C4-2B (cell line): ENCODE measurements at regions not wholly inside any gene's neighbourhood (a gene's known extent, or its start where the extent isn't known, plus 50 kb on each side); places are given as distances from the start of the nearest gene placed in this dataset.

Experiments
- CTCF ChIP-seq: fragments of 450-650 bp; conservative IDR thresholded peaks from 2 replicates; pipeline ENCODE4 v1.5.1; 2017; ENCODE audit warnings: mild to moderate bottlenecking
- ZFX ChIP-seq: fragments of 450-650 bp; IDR thresholded peaks from 2 replicates; pipeline ENCODE4 v1.6.1; 2017

DNA sequence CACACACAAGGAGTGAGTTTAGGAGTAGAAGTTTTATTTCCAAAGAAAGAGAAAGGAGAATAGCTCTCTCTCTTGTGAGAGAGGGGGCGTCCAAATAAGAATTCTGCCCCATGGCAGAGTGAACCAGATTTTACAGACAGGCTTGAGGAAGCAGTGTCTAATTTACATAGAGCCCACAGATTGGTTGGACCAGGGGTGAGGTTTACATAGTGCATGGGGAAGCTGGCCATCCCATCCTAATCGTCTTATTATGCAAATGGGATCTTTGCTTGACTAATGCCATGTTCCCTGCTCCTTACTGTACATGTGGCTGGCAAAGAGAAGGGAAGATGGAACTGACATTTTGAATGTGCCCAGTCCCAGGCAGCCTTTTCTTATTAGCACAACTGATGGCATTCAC, 60.0 kb upstream of the ACSM6 start:
- no peak for TF ChIP-seq CTCF
- TF ChIP-seq ZFX, result no peak
